ENCODE measurements at regions not wholly inside any gene's neighbourhood (a gene's known extent, or its start where the extent isn't known, plus 50 kb on each side); places are given as distances from the start of the nearest gene placed in this dataset.
"Not testable (repeated sequence)": the region's sequence is repeated elsewhere in the genome, so short reads cannot be mapped to it uniquely, and the experiment has no call there.

- Histone ChIP-seq H3K4me1 (peaks cover 0 to 15% (median 9%) of the 10 kb centered on the region in 4 donors), H3K9me3 (peaks cover 0 to under 1% (median 0%) of the 10 kb centered on the region in 4 donors), H3K4me3 (no peak overlapping the region), H3K36me3 (no peaks in the 10 kb centered on the region), H3K27me3 (no peaks in the 10 kb centered on the region), H3K27ac (no peak overlapping the region)
- intact Hi-C loops (cut with DNase I), result no loop called here
- TF ChIP-seq EP300 (IDR thresholded peaks at IDR 0.05) (no peak), POLR2AphosphoS5 (IDR thresholded peaks at IDR 0.05) (no peak), POLR2A (IDR thresholded peaks at IDR 0.05) (no peak), CTCF (IDR thresholded peaks at IDR 0.05) (no peak)
- no peak for DNase-seq
- WGBS, 2 donors, result 67 to 84% methylated on average over 6 of the region's 6 CpGs
These were observed 168.2 kb downstream of the THBS2 start for GRCh38 chr6:169085466-169085865.

- intact Hi-C loops (cut with DNase I); H3K4me3 ChIP-seq; DNase-seq; H3K27me3 ChIP-seq; H3K27ac ChIP-seq; H3K36me3 ChIP-seq; H3K9me3 ChIP-seq: not testable (repeated sequence)
- 56 to 86% methylated on average over 13 of the region's 13 CpGs for WGBS, 2 donors
- peaks cover 0 to 15% (median 9%) of the 10 kb centered on the region in 4 donors for H3K4me1 ChIP-seq
These were observed 169.1 kb downstream of the THBS2 start for GRCh38 chr6:169084557-169084956.

- no peak for DNase-seq
- H3K27me3 ChIP-seq, result no peaks in the 10 kb centered on the region
- H3K27ac ChIP-seq, result no peak overlapping the region
- H3K4me1 ChIP-seq, result peaks cover 0 to 15% (median 9%) of the 10 kb centered on the region in 4 donors
- TF ChIP-seq EP300 (IDR thresholded peaks at IDR 0.05) (no peak), POLR2A (IDR thresholded peaks at IDR 0.05) (no peak)
- H3K9me3 ChIP-seq, result no peaks in the 10 kb centered on the region
- WGBS, 2 donors, result 94% methylated on average over 10 of the region's 10 CpGs
- intact Hi-C loops (cut with DNase I), result no loop called here
- no peaks in the 10 kb centered on the region for H3K36me3 ChIP-seq
- no peak overlapping the region for H3K4me3 ChIP-seq
These were observed 169.6 kb downstream of the THBS2 start for GRCh38 chr6:169084067-169084466.

GRCh38 chr6:169083508-169083874 is 170.2 kb downstream of the THBS2 start:
- intact Hi-C loops (cut with DNase I), result no loop called here
- Histone ChIP-seq H3K9me3 (no peaks in the 10 kb centered on the region), H3K27ac (no peak overlapping the region), H3K4me3 (no peak overlapping the region), H3K27me3 (no peaks in the 10 kb centered on the region), H3K4me1 (peaks cover 0 to 14% (median 9%) of the 10 kb centered on the region in 4 donors), H3K36me3 (no peaks in the 10 kb centered on the region)
- no peak for DNase-seq
- WGBS, 2 donors, result 55 to 56% methylated on average over 3 of the region's 3 CpGs
- no peak for TF ChIP-seq CTCF (IDR thresholded peaks at IDR 0.05)
- no peak for TF ChIP-seq POLR2AphosphoS5 (IDR thresholded peaks at IDR 0.05)
- no peak for TF ChIP-seq POLR2A (IDR thresholded peaks at IDR 0.05)
- TF ChIP-seq EP300 (IDR thresholded peaks at IDR 0.05), result no peak

GRCh38 chr6:169082817-169083507 is 170.7 kb downstream of the THBS2 start:
- no peak for DNase-seq
- no peak overlapping the region for H3K4me3 ChIP-seq
- no peaks in the 10 kb centered on the region for H3K9me3 ChIP-seq
- WGBS, 2 donors, result 89 to 91% methylated on average over 7 of the region's 7 CpGs
- H3K4me1 ChIP-seq, result peaks cover 0 to 9% (median 8%) of the 10 kb centered on the region in 4 donors
- no peaks in the 10 kb centered on the region for H3K27me3 ChIP-seq
- no peaks in the 10 kb centered on the region for H3K36me3 ChIP-seq
- TF ChIP-seq POLR2A (IDR thresholded peaks at IDR 0.05) (no peak), POLR2AphosphoS5 (IDR thresholded peaks at IDR 0.05) (no peak), EP300 (IDR thresholded peaks at IDR 0.05) (no peak), CTCF (IDR thresholded peaks at IDR 0.05) (no peak)
- H3K27ac ChIP-seq, result no peak overlapping the region
- intact Hi-C loops (cut with DNase I), result no loop called here

GRCh38 chr6:169082093-169082492 is 171.6 kb downstream of the THBS2 start:
- Histone ChIP-seq H3K27me3 (no peaks in the 10 kb centered on the region), H3K9me3 (no peaks in the 10 kb centered on the region), H3K36me3 (no peaks in the 10 kb centered on the region), H3K4me3 (no peak overlapping the region), H3K4me1 (peaks cover 0 to under 1% (median 0%) of the 10 kb centered on the region in 4 donors), H3K27ac (no peak overlapping the region)
- WGBS, 2 donors, result 87 to 89% methylated on average over 5 of the region's 5 CpGs
- intact Hi-C loops (cut with DNase I), result no loop called here
- TF ChIP-seq EP300 (IDR thresholded peaks at IDR 0.05), result no peak
- no peak for TF ChIP-seq POLR2A (IDR thresholded peaks at IDR 0.05)
- no peak for TF ChIP-seq POLR2AphosphoS5 (IDR thresholded peaks at IDR 0.05)
- DNase-seq, result no peak
